ENCODE measurements at regions not wholly inside any gene's neighbourhood (a gene's known extent, or its start where the extent isn't known, plus 50 kb on each side); places are given as distances from the start of the nearest gene placed in this dataset.
"Not testable (repeated sequence)": the region's sequence is repeated elsewhere in the genome, so short reads cannot be mapped to it uniquely, and the experiment has no call there.

- TF ChIP-seq EZH2 (IDR thresholded peaks at IDR 0.05; ENCODE audit: low read length); CTCF (optimal IDR thresholded peaks at IDR 0.05 in 1 of 3, IDR thresholded peaks at IDR 0.05 in 1 of 3, conservative IDR thresholded peaks at IDR 0.05 in 1 of 3; ENCODE audit: extremely low read depth in 1 of 3, insufficient read depth in 2 of 3, low read length in 3 of 3): not testable (repeated sequence)
Measured at GRCh38 chr5:67544942-67545341, 348.3 kb upstream of the CD180 start.
